RCC 7860 (cell line): ENCODE measurements at regions not wholly inside any gene's neighbourhood (a gene's known extent, or its start where the extent isn't known, plus 50 kb on each side); places are given as distances from the start of the nearest gene placed in this dataset.
A peak's percentile ranks its signal among the peaks of the same experiment; 100 is the strongest.
"Not testable (repeated sequence)": the region's sequence is repeated elsewhere in the genome, so short reads cannot be mapped to it uniquely, and the experiment has no call there.

Experiments used
- DNase-seq: peaks from one replicate; pipeline ENCODE4 v3.0.0-alpha.2; 2015; ENCODE audit warnings: low spot score
- FAIRE-seq: peaks from 2 replicates; lab custom pipeline; 2012; peaks lifted over from hg19 to GRCh38; lab: Jason Lieb, UNC

DNA sequence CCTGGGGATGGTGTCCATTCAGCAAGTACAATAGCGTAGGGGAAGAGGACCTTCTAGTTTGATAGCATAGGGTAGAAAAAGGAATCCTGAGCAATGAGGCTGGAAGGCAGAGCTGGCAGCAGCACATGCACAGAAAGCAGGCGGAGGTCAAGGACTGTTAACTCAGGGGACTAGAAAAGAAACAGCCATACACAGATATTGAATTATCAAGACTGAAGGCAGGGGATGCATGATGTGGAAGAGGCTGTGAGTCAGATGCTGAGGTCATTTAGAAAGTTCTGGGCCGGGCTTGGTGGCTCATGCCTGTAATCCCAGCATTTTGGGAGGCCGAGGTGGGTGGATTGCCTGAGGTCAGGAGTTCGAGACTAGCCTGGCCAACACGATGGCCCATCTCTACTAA is 65.6 kb downstream of the OPTC start:
- FAIRE-seq: peak; percentile 80

DNA sequence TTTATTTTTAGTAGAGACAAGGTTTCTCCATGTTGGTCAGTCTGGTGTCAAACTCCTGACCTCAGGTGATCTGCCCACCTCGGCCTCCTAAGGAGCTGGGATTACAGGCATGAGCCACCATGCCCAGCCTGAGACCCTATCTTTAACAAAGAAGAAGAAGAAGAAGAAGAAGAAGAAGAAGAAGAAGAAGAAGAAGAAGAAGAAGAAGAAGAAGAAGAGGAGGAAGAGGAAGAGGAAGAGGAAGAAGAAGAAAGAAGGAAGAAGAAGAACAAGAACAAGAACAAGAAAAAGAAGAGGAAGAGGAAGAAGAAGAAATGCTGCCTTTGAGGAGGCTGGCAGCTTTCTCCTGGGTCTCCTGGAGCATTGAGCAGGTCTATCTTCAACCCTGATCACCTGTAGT is 64.9 kb upstream of the ATP2B4 start:
- not testable (repeated sequence) for FAIRE-seq, DNase-seq

More for the DNA sequence above, 65.6 kb downstream of the OPTC start:
- peak; percentile 96 for DNase-seq

- FAIRE-seq (no peak), DNase-seq (no peak)
Observed at GRCh38 chr1:203563291-203563690, 63.3 kb upstream of the ATP2B4 start.

DNA sequence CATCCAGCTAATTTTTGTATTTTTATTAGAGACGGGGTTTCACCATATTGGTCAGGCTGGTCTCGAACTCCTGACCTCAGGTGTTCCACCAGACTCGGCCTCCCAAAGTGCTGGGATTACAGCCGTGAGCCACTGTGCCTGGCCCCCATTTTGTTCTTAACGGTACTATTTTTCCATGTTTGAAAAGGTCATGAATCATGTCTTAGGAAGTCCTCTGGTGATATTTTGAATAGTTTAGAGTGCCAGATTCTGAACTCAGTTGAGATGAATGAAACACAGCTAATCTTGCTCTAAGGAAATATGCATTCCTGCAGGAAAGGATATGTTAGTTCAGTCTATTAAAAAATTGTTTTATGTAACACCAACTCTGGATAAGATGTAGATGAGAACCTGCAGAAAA is 62.6 kb upstream of the ATP2B4 start:
- no peak for DNase-seq

DNA sequence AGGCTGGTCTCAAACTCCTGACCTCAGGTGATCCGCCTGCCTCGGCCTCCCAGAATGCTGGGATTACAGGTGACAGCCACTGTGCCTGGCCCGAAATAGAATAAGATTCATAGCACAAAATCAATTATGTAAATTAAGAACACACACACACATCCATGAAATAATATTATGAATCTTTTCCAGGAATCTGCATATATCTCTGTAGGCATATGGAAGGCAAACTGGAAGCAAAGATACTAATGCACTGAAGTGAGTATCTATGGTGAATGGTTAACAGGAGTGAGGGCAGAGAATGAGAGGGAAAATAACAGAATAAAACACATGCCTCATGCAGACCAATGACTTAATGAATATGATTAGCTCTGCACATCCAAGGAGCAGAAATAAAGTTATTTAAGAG is 61.6 kb upstream of the ATP2B4 start:
- DNase-seq: no peak
- no peak for FAIRE-seq

More for the DNA sequence above, 62.6 kb upstream of the ATP2B4 start:
- FAIRE-seq: no peak

GRCh38 chr1:203565981-203566380 is 60.7 kb upstream of the ATP2B4 start:
- DNase-seq (no peak), FAIRE-seq (no peak)

DNA sequence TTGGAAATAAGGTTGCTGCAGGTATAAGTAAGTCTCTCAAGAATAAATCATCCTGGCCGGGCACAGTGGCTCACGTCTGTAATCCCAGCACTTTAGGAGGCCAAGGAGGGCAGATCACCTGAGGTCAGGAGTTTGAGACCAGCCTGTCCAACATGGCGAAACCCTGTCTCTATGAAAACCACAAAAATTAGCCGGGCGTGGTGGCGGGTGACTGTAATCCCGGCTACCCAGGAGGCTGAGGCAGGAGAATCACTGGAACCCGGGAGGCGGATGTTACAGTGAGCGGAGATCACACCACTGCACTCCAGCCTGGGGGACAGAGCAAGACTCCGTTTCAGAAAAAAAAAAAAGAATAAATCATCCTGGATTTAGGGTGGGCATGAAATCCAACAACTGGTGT is 59.7 kb upstream of the ATP2B4 start:
- not testable (repeated sequence) for FAIRE-seq, DNase-seq

- FAIRE-seq (no peak), DNase-seq (no peak)
Observed at GRCh38 chr1:203567596-203567995, 59.0 kb upstream of the ATP2B4 start.

GRCh38 chr1:203569490-203570318 is 56.9 kb upstream of the ATP2B4 start:
- DNase-seq: peak; percentile 99
- peak; percentile 94 for FAIRE-seq

GRCh38 chr1:203570805-203571204 is 55.8 kb upstream of the ATP2B4 start:
- DNase-seq (peak; percentile 96), FAIRE-seq (peak; percentile 96)

DNA sequence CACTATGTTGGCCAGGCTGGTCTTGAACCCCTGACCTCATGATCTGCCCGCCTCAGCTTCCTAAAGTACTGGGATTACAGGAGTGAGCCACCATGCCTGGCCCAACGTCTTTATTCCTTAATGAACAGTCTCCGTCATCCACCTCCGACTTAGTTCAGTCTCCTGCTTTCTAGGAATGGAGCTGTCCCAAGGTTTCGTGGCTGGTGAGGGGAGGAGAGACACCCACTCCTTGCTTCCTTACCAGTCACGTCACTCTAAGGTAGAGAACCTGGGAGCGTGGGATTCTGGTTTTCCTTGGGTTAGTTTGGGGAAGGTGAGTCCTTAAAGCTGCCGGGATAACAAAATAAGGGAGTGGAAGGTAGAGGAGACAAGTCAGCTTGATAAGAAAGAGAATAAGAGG is 55.0 kb upstream of the ATP2B4 start:
- no peak for FAIRE-seq
- no peak for DNase-seq

GRCh38 chr1:203572134-203572625 is 54.5 kb upstream of the ATP2B4 start:
- no peak for FAIRE-seq
- no peak for DNase-seq

- no peak for FAIRE-seq
- no peak for DNase-seq
Observed at GRCh38 chr1:203573730-203574129, 52.9 kb upstream of the ATP2B4 start.
